Ishikawa (cell line): ENCODE measurements at regions not wholly inside any gene's neighbourhood (a gene's known extent, or its start where the extent isn't known, plus 50 kb on each side); places are given as distances from the start of the nearest gene placed in this dataset.

ENCODE experiments used
- CEBPB ChIP-seq: IDR thresholded peaks from 2 replicates; pipeline ENCODE4 v1.6.1; 2012
- CREB1 ChIP-seq: IDR thresholded peaks from 2 replicates; pipeline ENCODE4 v1.6.1; 2012; ENCODE audit warnings: low read depth
- EGR1 ChIP-seq: IDR thresholded peaks from 2 replicates; pipeline ENCODE4 v1.6.1; 2012
- EP300 ChIP-seq: IDR thresholded peaks from 2 replicates; pipeline ENCODE4 v1.6.1; 2012; ENCODE audit warnings: borderline replicate concordance
- FOXM1 ChIP-seq: IDR thresholded peaks from 2 replicates; pipeline ENCODE4 v1.6.1; 2012; ENCODE audit warnings: low read depth, borderline replicate concordance
- MAX ChIP-seq: IDR thresholded peaks from 2 replicates; pipeline ENCODE4 v1.6.1; 2012
- NFIC ChIP-seq: IDR thresholded peaks from 2 replicates; pipeline ENCODE4 v1.6.1; 2012
- RAD21 ChIP-seq: IDR thresholded peaks from 2 replicates; pipeline ENCODE4 v1.6.1; 2012; ENCODE audit warnings: low read depth
- TAF1 ChIP-seq: IDR thresholded peaks from 2 replicates; pipeline ENCODE4 v1.6.1; 2012; ENCODE audit warnings: low read depth, mild to moderate bottlenecking
- TCF12 ChIP-seq: IDR thresholded peaks from 2 replicates; pipeline ENCODE4 v1.6.1; 2012; ENCODE audit warnings: low read depth
- TEAD4 ChIP-seq: IDR thresholded peaks from 2 replicates; pipeline ENCODE4 v1.6.1; 2012
- YY1 ChIP-seq: IDR thresholded peaks from 2 replicates; pipeline ENCODE4 v1.6.1; 2012; ENCODE audit warnings: low read depth
- ZBTB7A ChIP-seq: IDR thresholded peaks from 2 replicates; pipeline ENCODE4 v1.6.1; 2012; ENCODE audit warnings: low read depth
- TF ChIP-seq, protein P1 (sequence below): IDR thresholded peaks from 2 replicates; pipeline ENCODE4 v1.6.1; 2012
- TF ChIP-seq, protein P2 (sequence below): IDR thresholded peaks from 2 replicates; pipeline ENCODE4 v1.6.1; 2012; ENCODE audit warnings: low read depth, mild to moderate bottlenecking

GRCh38 chr6:27056615-27057014 is 190.9 kb upstream of the PRSS16 start:
- TF ChIP-seq TAF1 = no peak
- TF ChIP-seq CREB1 = no peak
- TF ChIP-seq EGR1 = no peak
- no peak for TF ChIP-seq ZBTB7A
- TF ChIP-seq, protein P1, sequence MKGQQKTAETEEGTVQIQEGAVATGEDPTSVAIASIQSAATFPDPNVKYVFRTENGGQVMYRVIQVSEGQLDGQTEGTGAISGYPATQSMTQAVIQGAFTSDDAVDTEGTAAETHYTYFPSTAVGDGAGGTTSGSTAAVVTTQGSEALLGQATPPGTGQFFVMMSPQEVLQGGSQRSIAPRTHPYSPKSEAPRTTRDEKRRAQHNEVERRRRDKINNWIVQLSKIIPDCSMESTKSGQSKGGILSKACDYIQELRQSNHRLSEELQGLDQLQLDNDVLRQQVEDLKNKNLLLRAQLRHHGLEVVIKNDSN = no peak
- no peak for TF ChIP-seq YY1

DNA sequence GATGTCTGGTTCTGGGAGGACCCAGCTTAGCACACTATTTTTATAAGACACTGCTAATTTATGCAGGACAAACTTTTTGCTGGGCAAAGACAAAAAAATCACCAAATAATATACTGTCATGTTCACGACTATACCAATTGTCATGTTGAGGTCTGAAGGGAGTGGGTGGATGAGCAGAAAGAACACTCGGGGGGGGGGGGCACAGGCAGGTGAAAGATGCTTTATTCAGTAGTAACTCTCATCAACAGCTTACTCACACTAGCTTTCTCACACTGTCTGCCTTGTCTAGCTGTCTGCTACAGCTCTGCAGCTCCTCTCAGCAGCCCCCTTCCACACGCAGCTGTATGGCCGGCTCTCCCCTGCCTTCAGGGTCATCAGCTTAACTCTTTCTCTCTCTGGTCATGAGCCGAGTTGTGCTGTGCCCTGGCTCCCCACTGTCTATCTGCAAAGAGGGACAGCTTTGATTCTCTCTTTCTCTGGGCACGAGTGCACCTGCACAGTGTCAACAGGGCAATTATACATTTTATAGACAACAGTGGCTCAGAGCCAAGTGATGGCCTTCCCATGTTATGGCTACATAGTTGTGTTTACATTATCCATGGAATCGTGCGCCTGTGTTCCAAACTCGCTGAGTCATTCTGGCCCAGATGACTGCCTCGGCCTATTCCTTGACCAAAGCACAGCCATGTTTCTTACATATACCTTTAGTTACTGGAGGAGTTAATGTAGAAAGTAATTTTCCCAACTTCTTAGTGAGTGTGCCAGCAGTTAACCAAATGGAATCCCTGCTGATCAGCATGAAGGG is 187.7 kb upstream of the PRSS16 start:
- TF ChIP-seq RAD21 = no peak
- no peak for TF ChIP-seq CEBPB
- no peak for TF ChIP-seq TCF12

- TF ChIP-seq ZBTB7A (no peak), CREB1 (no peak), MAX (no peak), RAD21 (no peak), EGR1 (no peak), YY1 (no peak), FOXM1 (no peak), TEAD4 (no peak), TCF12 (no peak), EP300 (no peak), CEBPB (no peak), NFIC (no peak), TAF1 (no peak)
- TF ChIP-seq, protein P2, sequence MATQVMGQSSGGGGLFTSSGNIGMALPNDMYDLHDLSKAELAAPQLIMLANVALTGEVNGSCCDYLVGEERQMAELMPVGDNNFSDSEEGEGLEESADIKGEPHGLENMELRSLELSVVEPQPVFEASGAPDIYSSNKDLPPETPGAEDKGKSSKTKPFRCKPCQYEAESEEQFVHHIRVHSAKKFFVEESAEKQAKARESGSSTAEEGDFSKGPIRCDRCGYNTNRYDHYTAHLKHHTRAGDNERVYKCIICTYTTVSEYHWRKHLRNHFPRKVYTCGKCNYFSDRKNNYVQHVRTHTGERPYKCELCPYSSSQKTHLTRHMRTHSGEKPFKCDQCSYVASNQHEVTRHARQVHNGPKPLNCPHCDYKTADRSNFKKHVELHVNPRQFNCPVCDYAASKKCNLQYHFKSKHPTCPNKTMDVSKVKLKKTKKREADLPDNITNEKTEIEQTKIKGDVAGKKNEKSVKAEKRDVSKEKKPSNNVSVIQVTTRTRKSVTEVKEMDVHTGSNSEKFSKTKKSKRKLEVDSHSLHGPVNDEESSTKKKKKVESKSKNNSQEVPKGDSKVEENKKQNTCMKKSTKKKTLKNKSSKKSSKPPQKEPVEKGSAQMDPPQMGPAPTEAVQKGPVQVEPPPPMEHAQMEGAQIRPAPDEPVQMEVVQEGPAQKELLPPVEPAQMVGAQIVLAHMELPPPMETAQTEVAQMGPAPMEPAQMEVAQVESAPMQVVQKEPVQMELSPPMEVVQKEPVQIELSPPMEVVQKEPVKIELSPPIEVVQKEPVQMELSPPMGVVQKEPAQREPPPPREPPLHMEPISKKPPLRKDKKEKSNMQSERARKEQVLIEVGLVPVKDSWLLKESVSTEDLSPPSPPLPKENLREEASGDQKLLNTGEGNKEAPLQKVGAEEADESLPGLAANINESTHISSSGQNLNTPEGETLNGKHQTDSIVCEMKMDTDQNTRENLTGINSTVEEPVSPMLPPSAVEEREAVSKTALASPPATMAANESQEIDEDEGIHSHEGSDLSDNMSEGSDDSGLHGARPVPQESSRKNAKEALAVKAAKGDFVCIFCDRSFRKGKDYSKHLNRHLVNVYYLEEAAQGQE = no peak
- TF ChIP-seq, protein P1 = no peak
Observed at GRCh38 chr6:27061235-27061993, 186.1 kb upstream of the PRSS16 start.

GRCh38 chr6:27062755-27063154 is 184.7 kb upstream of the PRSS16 start:
- TF ChIP-seq, protein P2 = no peak
- TF ChIP-seq CEBPB (no peak), EP300 (no peak), MAX (no peak), RAD21 (no peak)

- TF ChIP-seq TCF12 = no peak
- no peak for TF ChIP-seq ZBTB7A
- TF ChIP-seq, protein P1 = no peak
- no peak for TF ChIP-seq CEBPB
- TF ChIP-seq YY1 = no peak
- no peak for TF ChIP-seq MAX
- TF ChIP-seq FOXM1 = no peak
- no peak for TF ChIP-seq EP300
- no peak for TF ChIP-seq TEAD4
- TF ChIP-seq, protein P2 = no peak
- no peak for TF ChIP-seq NFIC
- no peak for TF ChIP-seq EGR1
- no peak for TF ChIP-seq RAD21
Observed at GRCh38 chr6:27065183-27065582, 182.3 kb upstream of the PRSS16 start.
